ENCODE measurements at regions not wholly inside any gene's neighbourhood (a gene's known extent, or its start where the extent isn't known, plus 50 kb on each side); places are given as distances from the start of the nearest gene placed in this dataset.

- no peak for DNase-seq (ENCODE audit: low spot score)
Observed at GRCh38 chr22:48376936-48377712, 1450.5 kb downstream of the BRD1 start.

DNA sequence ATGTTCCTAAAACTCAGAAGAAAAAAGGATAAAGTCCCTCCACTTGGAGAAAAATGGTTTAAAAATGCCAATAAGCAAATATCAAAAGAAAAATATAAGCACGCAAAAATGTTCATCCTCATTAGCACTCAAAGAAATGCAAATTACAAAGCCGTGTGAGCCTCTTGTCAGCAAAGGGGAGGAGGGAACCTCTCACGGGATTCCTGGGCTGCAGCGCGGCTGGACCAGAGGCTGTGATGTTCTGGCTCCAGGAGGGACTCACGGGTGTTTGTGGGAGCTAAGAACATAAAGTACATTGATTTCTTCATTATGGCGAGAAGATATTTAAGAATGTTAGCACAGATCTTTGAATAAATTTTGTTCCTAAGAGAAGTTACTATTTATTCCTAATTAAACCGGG, 1451.2 kb downstream of the BRD1 start:
- DNase-seq (ENCODE audit: low spot score): no peak

DNA sequence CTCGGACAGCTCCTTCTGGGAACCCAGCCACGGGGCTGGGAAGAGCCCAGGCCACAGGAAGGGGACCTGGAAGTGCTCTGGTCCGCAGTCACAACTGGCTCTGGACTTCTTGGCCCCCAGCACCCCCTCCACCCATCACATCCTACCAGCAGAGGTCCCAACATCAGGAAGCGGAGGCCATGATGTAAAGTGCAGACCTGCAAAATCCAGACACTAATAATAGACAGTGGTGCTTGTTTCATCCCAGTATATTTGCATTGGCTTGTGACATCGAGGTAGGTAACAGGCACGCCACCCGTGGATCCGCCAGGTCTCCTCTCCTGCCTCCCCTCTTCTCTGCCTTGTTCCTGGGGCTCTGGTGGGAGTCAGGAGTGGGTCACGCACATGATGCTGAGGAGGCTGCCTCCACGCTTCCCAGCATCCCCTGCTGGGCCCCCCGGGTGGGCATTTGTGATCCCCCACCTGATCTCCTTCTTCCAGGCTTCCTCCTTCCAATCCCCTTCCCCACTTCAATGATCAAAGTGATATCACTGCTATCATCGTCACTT, 1454.0 kb downstream of the BRD1 start:
- DNase-seq (ENCODE audit: low spot score): no peak

GRCh38 chr22:48372390-48372789, 1455.3 kb downstream of the BRD1 start:
- no peak for DNase-seq (ENCODE audit: low spot score)

- DNase-seq (ENCODE audit: low spot score): no peak
Observed at GRCh38 chr22:48371391-48371790, 1456.3 kb downstream of the BRD1 start.

GRCh38 chr22:48370508-48371325, 1457.0 kb downstream of the BRD1 start:
- DNase-seq (ENCODE audit: low spot score): no peak

DNA sequence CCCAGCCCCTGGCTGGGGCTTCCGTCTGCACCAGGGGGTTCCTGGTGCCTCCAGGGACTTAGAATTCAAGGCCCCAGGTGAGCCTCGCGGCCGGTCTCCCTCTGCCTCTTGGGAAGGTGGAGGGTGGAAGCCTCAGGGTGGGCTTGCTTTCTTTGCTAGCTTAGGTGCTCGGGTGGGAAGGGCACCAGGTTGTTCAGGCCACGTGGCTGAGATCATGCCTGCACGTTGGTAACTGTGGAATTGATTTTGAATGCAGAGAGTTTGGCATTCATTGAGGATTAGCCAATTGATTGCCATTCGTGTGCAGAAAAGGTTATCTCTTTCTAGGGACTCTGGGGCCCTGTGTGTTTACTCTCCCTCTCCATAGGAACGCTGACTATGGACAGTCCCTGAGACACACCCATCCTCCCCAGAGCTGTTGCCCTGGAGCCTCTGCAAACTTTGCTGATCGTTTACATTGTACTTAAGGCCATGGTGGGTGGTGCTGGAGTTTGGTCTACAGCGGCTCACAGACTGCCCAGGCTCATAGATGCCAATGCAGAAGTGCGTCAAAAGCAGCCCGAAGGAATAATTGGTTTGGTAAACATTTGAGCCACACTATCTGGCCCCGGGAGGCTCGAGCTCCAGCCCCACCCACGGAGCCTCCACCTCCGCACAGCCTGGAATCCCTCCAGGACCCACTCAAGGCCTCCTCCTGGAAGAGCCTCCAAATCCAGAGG, 1457.7 kb downstream of the BRD1 start:
- DNase-seq (ENCODE audit: low spot score): no peak

DNA sequence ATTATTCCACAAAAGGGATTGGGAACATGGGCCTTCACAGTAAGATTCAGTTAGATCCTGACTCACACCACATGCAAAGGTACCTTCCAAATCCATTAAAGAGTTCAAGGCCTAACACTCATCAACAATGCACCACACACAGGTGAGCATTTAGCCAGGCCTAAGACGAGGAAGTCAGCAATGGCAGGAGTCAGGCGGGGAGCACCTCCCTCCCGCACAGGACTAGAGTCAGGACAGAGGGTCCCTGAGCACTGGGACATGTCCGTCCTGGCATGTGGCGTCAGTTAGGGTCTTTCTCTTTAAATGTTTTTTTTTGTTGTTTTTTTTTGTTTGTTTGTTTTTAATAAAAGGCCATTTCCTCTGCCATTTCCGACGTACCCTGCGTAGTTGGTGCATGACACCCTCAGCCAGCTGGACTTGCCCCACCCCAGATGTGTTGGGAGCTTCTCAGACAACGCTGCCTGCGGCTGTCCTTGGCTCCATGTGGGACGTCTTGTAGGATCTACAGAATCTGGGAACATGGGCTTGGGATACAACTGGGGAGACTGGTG, 1458.6 kb downstream of the BRD1 start:
- no peak for DNase-seq (ENCODE audit: low spot score)

GRCh38 chr22:48367731-48368130, 1459.9 kb downstream of the BRD1 start:
- no peak for DNase-seq (ENCODE audit: low spot score)

- DNase-seq (ENCODE audit: low spot score): no peak
Observed at GRCh38 chr22:48366591-48366990, 1461.1 kb downstream of the BRD1 start.

DNA sequence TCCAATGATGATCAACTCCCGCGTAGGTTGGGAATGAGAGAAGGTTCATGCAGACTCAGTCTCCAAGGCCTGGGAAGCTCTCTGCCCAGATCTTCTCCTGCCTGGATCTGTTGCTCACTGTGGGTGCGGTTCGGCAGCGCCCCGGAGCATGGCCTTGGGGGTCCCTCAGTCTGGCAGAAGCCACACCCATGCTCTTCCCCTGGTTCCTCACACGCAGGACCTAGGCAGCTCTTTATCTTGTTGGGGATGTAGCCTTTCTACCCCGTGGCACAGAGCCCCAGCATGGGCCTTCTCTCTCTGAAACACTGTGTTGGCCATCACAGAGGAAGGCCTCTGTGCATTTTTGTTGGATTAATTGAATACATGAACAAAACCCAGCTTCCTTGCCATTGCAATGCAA, 1461.6 kb downstream of the BRD1 start:
- no peak for DNase-seq (ENCODE audit: low spot score)

DNA sequence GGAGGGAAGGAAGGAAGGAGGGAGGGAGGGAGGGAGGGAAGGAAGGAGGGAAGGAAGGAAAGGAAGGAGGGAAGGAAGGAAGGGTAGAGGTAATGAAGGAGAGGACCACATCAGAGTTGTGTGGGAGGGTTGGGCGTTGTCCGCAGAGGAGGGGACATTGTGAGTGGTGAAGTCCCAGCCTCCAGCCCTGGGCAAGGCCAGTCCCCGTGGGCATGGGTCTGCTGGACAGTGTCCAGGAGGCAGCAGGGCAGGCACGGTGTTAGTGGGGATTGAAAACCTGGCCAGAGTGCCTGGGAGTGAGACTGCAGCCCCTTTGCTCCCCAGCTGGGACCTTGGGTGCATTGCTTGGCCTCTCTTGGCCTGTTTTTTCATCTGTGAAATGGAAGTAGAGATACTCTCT, 1462.3 kb downstream of the BRD1 start:
- no peak for DNase-seq (ENCODE audit: low spot score)

DNA sequence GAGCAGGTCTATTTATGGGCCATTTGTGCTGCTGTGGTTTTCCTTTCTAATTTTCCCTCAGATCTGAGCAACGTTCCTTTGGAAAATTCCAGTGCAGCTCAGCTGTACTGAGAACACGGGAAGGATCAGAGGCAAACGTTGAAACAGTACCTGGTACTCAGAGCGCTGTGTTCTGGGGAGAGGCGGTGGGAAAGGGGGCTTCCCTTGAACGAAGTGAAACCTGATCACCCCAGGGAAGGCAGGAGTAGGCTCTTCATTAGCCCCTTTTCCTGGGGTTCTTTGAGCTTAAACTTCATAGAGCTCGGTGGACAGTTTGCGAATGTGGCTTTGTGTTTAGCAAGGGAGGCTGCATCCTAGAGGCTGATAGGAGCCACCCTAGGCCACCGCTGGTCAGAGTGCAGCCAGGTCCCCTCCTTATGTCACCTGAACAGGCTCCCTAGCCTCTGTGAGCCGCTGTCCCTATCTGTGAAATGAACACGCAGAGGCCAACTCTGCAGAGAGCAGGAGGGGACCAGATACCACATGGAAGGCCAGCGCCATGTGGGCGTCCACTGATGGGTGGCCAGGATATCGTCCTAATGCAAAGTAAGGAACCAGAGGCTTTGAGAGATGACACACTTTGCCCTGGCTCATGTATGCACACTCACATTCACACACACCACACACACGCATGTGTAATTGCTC, 1464.8 kb downstream of the BRD1 start:
- DNase-seq (ENCODE audit: low spot score): no peak

DNA sequence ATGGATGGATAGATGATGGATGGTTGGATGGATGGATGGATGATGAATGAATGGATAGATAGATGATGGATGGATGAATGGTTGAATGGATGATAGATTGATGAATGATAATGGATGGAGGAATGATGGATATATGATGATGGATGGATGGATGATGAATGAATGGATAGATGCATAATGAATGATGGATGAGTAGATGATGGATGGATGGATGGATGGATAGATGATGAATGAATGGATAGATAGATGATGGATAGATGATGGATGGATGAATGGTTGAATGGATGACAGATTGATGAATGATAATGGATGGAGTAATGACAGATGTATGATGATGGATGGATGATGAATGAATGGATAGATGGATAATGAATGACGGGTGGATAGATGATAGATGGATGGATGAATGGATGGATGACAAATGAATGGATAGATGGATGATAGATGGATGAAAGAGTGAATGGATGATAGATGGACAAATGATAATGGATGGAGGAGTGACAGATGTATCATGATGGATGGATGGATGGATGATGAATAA, 1466.5 kb downstream of the BRD1 start:
- DNase-seq (ENCODE audit: low spot score): no peak

- DNase-seq (ENCODE audit: low spot score): no peak
Observed at GRCh38 chr22:48359613-48359965, 1468.1 kb downstream of the BRD1 start.

DNA sequence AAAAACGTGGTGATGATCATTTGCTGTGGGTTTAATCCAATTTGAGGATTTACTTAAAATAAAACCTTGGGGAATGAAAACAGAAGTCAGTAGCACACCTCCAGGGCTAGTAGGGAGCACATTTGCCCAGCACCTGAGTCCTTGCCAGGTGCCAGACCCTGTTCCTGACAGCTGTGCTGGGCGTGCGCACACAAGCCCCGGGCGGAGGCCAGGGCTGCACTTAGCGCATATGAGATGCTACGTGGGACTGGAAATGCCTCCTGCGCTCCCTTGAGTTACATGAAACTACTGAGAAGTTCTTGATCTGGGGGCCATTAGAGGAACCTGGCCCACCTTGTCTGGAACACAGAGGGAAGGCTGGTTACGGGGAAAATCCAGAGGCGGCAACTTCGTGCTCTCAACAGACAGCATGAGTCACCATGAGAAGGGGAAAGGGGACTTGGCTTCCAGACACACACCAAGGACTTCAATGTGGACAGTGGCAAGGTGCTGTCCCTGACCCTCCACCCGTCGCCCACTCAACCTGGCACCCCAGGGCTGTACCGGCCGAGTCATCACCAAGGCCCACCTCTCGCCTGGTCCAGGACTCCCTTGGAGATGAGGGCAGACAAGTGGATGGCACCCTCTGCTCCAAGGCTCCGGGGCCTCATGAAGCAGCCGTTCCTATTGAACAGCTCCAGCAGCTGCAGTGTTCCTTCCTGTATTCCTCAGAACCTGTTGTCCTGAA, 1468.6 kb downstream of the BRD1 start:
- no peak for DNase-seq (ENCODE audit: low spot score)

DNA sequence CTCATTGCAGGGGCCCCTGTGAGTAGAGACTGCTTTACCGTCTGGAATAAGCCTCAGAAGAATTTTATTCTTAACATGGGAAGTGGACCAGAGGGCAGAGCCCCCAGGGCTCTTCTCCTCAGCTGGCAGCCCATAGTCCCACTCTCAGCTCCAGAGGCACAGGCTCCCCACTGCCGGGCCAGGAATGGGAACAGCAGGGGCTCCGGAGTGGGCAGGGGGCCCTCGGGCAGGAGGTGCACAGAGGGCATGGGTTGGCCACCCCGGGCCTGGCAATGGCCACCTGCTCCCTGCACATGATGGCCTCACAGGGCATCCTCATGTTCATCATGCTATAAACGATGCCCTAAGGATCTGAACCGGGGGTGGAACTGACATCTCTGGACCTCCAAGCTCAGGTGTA, 1469.7 kb downstream of the BRD1 start:
- DNase-seq (ENCODE audit: low spot score): no peak

GRCh38 chr22:48357196-48357595, 1470.5 kb downstream of the BRD1 start:
- DNase-seq (ENCODE audit: low spot score): no peak

DNA sequence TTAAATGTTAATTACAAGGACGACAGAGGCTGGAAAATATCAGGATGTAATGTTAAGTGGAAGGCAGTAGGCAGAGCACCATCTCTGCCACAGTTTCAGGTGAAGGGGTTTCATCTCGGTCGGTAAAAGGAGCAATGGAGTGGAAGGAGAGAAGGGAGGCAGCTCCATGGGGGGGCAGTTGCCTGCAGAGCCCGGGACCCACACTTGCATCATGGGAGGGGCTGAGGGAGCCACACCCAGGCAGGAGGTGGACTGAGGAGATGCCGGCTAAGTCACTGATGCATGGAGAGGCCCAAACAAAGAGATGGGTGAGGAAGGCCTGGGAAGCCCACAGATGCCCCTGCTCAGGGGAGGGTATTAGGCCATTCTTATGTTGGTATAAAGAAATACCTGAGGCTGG, 1470.9 kb downstream of the BRD1 start:
- DNase-seq (ENCODE audit: low spot score): no peak

DNA sequence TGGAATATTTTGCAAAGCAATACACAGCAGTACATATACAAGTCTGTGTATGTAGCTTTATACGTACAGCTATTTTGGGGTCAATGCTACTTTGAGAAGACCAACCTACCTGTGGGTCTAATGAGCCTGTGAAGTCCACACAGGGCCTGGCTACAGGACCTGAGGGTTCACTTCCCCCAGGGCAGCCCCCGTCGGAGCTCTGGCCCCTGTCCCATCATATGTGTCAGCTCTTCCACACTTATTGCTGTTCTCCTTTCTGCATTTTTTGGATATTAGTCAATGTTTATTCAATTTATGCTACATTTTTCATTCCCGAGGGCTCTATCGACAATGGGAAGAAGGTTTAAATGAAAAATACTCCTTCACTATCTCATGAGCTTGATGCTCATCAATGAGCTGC, 1473.6 kb downstream of the BRD1 start:
- DNase-seq (ENCODE audit: low spot score): no peak

Data from putamen (tissue), 1 donor.